WTC11 (cell line): ENCODE measurements at regions not wholly inside any gene's neighbourhood (a gene's known extent, or its start where the extent isn't known, plus 50 kb on each side); places are given as distances from the start of the nearest gene placed in this dataset.

Experiments used
- ATAC-seq: fragments of 200-7000 bp; cut with Tn5 transposase; 2 replicates; pipeline ENCODE4 v1.10.0; 2021; ENCODE audit warnings: mild to moderate bottlenecking, moderate library complexity
- CTCF ChIA-PET: fragments of 300-600 bp; sonication (Branson Sonifier 250); formaldehyde crosslinking; loops from one replicate; lab custom pipeline; 2021; ENCODE audit warnings: antibody characterized with exemption; lab: Charles Lee
- POLR2A ChIA-PET: fragments of 350-600 bp; sonication (Branson Sonifier 250); formaldehyde crosslinking; loops from one replicate; lab custom pipeline; 2021; ENCODE audit warnings: antibody characterized with exemption; lab: Charles Lee
- DNase-seq: peaks from one replicate; pipeline ENCODE4 v3.0.0; 2021; ENCODE audit warnings: low spot score
- H3K27ac Mint-ChIP-seq: 2 replicates; pipeline ENCODE4 v1.8.0; 2021; ENCODE audit warnings: mixed read lengths
- H3K27me3 Mint-ChIP-seq: 2 replicates; pipeline ENCODE4 v1.8.0; 2021; ENCODE audit warnings: low read depth, mild to moderate bottlenecking, moderate library complexity, mixed read lengths
- H3K36me3 Mint-ChIP-seq: 2 replicates; pipeline ENCODE4 v1.8.0; 2021; ENCODE audit warnings: mixed read lengths
- H3K4me1 Mint-ChIP-seq: 2 replicates; pipeline ENCODE4 v1.8.0; 2022; ENCODE audit warnings: mixed read lengths
- H3K4me3 Mint-ChIP-seq: 2 replicates; pipeline ENCODE4 v1.8.0; 2021; ENCODE audit warnings: mild to moderate bottlenecking, moderate library complexity, mixed read lengths
- H3K9me3 Mint-ChIP-seq: 2 replicates; pipeline ENCODE4 v1.8.0; 2021; ENCODE audit warnings: mixed read lengths
- CREB1 ChIP-seq: sonication (generic); formaldehyde crosslinking; IDR thresholded peaks from 2 replicates; pipeline ENCODE4 v1.8.0; 2023; ENCODE audit warnings: mild to moderate bottlenecking, missing genetic modification reagents
- ETV6 ChIP-seq: sonication (generic); formaldehyde crosslinking; IDR thresholded peaks from 2 replicates; pipeline ENCODE4 v1.8.1; 2022; ENCODE audit warnings: mild to moderate bottlenecking, missing genetic modification reagents
- HMGA2 ChIP-seq: fragments of 250-450 bp; sonication (Bioruptor Pico); IDR thresholded peaks from 2 replicates; pipeline ENCODE4 v1.4.0; 2021; ENCODE audit warnings: mild to moderate bottlenecking, moderate library complexity
- JAZF1 ChIP-seq: fragments of 250-450 bp; sonication (Bioruptor Pico); IDR thresholded peaks from 2 replicates; pipeline ENCODE4 v1.9.0; 2021; ENCODE audit warnings: moderate library complexity, mild to moderate bottlenecking, inconsistent platforms
- JUN ChIP-seq: sonication (generic); formaldehyde crosslinking; IDR thresholded peaks from 2 replicates; pipeline ENCODE4 v1.8.0; 2023; ENCODE audit warnings: mild to moderate bottlenecking, missing genetic modification reagents
- KAT7 ChIP-seq: sonication (generic); formaldehyde crosslinking; IDR thresholded peaks from 2 replicates; pipeline ENCODE4 v1.8.1; 2023; ENCODE audit warnings: missing genetic modification reagents, mild to moderate bottlenecking, borderline replicate concordance
- ZNF263 ChIP-seq: sonication (generic); formaldehyde crosslinking; IDR thresholded peaks from 2 replicates; pipeline ENCODE4 v1.8.1; 2022; ENCODE audit warnings: low read depth, mild to moderate bottlenecking, moderate library complexity, missing genetic modification reagents
- ZNF423 ChIP-seq: fragments of 250-450 bp; sonication (Bioruptor Pico); IDR thresholded peaks from 2 replicates; pipeline ENCODE4 v2.1.2; 2022; ENCODE audit warnings: mild to moderate bottlenecking, moderate library complexity
- TF ChIP-seq, protein P1 (sequence below): sonication (generic); formaldehyde crosslinking; IDR thresholded peaks from 2 replicates; pipeline ENCODE4 v1.8.1; 2023; ENCODE audit warnings: mild to moderate bottlenecking, missing genetic modification reagents, borderline replicate concordance
- TF ChIP-seq, protein P2 (sequence below): sonication (generic); formaldehyde crosslinking; IDR thresholded peaks from 2 replicates; pipeline ENCODE4 v1.8.1; 2022; ENCODE audit warnings: low read depth, mild to moderate bottlenecking, moderate library complexity, missing genetic modification reagents, borderline replicate concordance
- TF ChIP-seq, protein P3 (sequence below): fragments of 250-450 bp; sonication (Bioruptor Pico); conservative IDR thresholded peaks from 2 replicates; pipeline ENCODE4 v1.9.0; 2021; ENCODE audit warnings: mild to moderate bottlenecking
- TF ChIP-seq, protein P4 (sequence below): sonication (generic); formaldehyde crosslinking; conservative IDR thresholded peaks from 2 replicates; pipeline ENCODE4 v1.8.1; 2023; ENCODE audit warnings: mild to moderate bottlenecking, low read depth, missing genetic modification reagents, moderate library complexity
- TF ChIP-seq, protein P5 (sequence below): sonication (generic); formaldehyde crosslinking; IDR thresholded peaks from 2 replicates; pipeline ENCODE4 v1.8.0; 2023; ENCODE audit warnings: missing genetic modification reagents

DNA sequence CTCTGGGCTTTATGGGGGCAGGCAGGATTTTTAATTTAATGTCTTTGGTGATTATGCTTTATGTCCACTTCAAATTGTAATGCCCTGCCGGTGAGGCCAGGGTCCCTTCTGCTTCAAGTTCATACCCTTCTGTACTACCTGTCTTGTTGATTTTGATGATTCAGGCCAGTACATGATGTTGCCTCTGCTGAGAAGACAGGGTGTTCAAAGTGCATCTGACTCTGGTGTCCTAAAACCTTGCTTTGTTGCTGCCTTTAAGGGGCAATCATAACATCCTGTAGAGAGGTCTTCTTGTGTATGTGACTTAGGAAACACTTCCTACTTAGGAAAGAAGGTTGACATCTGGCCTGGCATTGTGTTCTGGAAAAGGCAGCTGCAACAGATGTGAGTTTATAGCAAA, 113.2 kb downstream of the TMEM170B start (continued):
- TF ChIP-seq, protein P1, sequence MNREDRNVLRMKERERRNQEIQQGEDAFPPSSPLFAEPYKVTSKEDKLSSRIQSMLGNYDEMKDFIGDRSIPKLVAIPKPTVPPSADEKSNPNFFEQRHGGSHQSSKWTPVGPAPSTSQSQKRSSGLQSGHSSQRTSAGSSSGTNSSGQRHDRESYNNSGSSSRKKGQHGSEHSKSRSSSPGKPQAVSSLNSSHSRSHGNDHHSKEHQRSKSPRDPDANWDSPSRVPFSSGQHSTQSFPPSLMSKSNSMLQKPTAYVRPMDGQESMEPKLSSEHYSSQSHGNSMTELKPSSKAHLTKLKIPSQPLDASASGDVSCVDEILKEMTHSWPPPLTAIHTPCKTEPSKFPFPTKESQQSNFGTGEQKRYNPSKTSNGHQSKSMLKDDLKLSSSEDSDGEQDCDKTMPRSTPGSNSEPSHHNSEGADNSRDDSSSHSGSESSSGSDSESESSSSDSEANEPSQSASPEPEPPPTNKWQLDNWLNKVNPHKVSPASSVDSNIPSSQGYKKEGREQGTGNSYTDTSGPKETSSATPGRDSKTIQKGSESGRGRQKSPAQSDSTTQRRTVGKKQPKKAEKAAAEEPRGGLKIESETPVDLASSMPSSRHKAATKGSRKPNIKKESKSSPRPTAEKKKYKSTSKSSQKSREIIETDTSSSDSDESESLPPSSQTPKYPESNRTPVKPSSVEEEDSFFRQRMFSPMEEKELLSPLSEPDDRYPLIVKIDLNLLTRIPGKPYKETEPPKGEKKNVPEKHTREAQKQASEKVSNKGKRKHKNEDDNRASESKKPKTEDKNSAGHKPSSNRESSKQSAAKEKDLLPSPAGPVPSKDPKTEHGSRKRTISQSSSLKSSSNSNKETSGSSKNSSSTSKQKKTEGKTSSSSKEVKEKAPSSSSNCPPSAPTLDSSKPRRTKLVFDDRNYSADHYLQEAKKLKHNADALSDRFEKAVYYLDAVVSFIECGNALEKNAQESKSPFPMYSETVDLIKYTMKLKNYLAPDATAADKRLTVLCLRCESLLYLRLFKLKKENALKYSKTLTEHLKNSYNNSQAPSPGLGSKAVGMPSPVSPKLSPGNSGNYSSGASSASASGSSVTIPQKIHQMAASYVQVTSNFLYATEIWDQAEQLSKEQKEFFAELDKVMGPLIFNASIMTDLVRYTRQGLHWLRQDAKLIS = no peak
- TF ChIP-seq CREB1 (CRISPR knock-in tag) = no peak
- TF ChIP-seq ZNF423 (CRISPR knock-in tag) = no peak
- TF ChIP-seq, protein P2, sequence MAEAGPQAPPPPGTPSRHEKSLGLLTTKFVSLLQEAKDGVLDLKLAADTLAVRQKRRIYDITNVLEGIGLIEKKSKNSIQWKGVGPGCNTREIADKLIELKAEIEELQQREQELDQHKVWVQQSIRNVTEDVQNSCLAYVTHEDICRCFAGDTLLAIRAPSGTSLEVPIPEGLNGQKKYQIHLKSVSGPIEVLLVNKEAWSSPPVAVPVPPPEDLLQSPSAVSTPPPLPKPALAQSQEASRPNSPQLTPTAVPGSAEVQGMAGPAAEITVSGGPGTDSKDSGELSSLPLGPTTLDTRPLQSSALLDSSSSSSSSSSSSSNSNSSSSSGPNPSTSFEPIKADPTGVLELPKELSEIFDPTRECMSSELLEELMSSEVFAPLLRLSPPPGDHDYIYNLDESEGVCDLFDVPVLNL (CRISPR knock-in tag) = no peak
- no peak for TF ChIP-seq HMGA2 (CRISPR knock-in tag)
- TF ChIP-seq, protein P3, sequence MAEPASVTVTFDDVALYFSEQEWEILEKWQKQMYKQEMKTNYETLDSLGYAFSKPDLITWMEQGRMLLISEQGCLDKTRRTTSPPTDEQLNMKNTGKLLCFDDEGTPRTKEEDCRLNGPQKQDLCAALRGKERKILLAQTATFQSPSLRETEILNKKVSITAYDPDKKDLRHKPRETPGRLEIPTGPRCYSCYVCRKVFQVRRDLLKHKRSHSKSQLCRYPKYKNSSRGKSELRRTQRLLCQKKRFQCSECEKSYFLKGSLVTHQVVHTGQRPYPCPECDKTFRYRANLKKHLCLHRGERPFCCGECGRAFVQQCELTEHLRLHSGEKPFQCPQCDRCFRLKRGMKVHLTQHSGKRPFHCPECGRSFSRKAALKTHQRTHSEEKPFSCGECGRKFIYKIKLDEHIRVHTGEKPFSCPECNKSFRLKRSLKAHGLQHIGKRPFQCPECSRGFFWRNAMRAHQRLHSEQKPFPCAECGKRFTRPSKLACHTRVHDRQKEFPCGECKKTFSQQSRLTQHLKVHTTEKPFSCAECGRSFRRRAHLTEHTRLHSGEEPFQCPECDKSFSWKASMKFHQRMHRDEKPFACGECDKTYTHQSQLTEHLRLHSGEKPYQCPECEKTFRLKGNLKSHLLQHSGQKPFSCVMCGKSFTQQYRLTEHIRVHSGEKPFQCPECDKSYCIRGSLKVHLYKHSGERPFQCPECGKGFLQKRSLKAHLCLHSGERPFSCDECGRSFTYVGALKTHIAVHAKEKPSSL (CRISPR knock-in tag) = no peak
- no peak for TF ChIP-seq KAT7 (CRISPR knock-in tag)
- TF ChIP-seq, protein P4, sequence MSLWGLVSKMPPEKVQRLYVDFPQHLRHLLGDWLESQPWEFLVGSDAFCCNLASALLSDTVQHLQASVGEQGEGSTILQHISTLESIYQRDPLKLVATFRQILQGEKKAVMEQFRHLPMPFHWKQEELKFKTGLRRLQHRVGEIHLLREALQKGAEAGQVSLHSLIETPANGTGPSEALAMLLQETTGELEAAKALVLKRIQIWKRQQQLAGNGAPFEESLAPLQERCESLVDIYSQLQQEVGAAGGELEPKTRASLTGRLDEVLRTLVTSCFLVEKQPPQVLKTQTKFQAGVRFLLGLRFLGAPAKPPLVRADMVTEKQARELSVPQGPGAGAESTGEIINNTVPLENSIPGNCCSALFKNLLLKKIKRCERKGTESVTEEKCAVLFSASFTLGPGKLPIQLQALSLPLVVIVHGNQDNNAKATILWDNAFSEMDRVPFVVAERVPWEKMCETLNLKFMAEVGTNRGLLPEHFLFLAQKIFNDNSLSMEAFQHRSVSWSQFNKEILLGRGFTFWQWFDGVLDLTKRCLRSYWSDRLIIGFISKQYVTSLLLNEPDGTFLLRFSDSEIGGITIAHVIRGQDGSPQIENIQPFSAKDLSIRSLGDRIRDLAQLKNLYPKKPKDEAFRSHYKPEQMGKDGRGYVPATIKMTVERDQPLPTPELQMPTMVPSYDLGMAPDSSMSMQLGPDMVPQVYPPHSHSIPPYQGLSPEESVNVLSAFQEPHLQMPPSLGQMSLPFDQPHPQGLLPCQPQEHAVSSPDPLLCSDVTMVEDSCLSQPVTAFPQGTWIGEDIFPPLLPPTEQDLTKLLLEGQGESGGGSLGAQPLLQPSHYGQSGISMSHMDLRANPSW (CRISPR knock-in tag) = no peak
- no peak for TF ChIP-seq JAZF1 (CRISPR knock-in tag)
- TF ChIP-seq, protein P5, sequence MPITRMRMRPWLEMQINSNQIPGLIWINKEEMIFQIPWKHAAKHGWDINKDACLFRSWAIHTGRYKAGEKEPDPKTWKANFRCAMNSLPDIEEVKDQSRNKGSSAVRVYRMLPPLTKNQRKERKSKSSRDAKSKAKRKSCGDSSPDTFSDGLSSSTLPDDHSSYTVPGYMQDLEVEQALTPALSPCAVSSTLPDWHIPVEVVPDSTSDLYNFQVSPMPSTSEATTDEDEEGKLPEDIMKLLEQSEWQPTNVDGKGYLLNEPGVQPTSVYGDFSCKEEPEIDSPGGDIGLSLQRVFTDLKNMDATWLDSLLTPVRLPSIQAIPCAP = no peak

DNA sequence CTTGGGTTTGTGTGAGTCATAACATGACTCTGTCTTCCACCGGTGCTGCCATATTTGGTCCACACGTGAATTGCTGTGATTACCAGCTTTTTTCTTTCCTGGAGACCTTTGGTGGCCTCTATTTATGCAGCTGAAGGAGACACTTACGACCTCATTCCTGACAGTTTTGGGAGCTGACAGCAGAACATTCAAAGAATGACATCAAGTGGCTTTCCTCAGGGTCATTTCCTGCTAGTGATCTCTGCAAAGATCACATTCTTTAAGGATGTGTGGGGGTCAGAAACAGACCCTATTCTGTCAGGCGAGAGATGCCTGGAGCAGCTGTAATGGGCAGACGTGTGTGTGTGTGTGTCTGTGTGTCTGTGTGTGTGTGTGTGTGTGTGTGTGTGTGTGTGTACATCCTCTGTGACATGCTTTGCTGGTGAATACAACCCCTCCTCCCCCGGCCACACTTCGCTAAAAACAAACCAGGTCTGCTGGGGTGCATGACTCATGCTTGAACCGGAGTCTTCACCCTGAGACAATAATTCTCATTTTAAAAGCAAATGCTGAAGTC, 115.6 kb downstream of the TMEM170B start:
- POLR2A ChIA-PET = no interaction called here
- no peak for DNase-seq
- TF ChIP-seq JUN (CRISPR knock-in tag) (no peak), ETV6 (CRISPR knock-in tag) (0 out of 2 replicates have a peak, but pooled peaks have one; percentile 41), ZNF263 (CRISPR knock-in tag) (no peak)
- TF ChIP-seq, protein P2 (CRISPR knock-in tag) = no peak
- TF ChIP-seq, all 79 proteins: peak for 1
- H3K36me3 Mint-ChIP-seq = peaks cover 14% of the 10 kb centered on the region
- H3K9me3 Mint-ChIP-seq = peaks cover 10% of the 10 kb centered on the region
- no peaks in the 10 kb centered on the region for H3K27me3 Mint-ChIP-seq
- no peak overlapping the region for H3K4me3 Mint-ChIP-seq
- H3K4me1 Mint-ChIP-seq = peaks cover 77% of the 10 kb centered on the region
- ATAC-seq = no peak
- no peak overlapping the region; the same call in 1 of the 2 replicates for H3K27ac Mint-ChIP-seq
- CTCF ChIA-PET = interaction anchor here (1.7 kb wide), 1 partner anchor 638 kb away, joined by 7 read pairs; the partner anchor contains the start of gene EDN1
